IMR-90 (cell line): ENCODE measurements at regions not wholly inside any gene's neighbourhood (a gene's known extent, or its start where the extent isn't known, plus 50 kb on each side); places are given as distances from the start of the nearest gene placed in this dataset.

ENCODE experiments used
- BHLHE40 ChIP-seq: fragments of 150-350 bp; IDR thresholded peaks from 2 replicates; pipeline ENCODE4 v1.6.1; 2016; ENCODE audit warnings: mild to moderate bottlenecking, low read depth, low read length
- POLR2A ChIP-seq: IDR thresholded peaks from 2 replicates; pipeline ENCODE4 v1.6.1; 2012; ENCODE audit warnings: mild to moderate bottlenecking, low read depth, low read length
- RAD21 ChIP-seq: IDR thresholded peaks from 2 replicates; pipeline ENCODE4 v1.6.1; 2012; ENCODE audit warnings: low read length, improper control_type of control experiment
- RCOR1 ChIP-seq: IDR thresholded peaks from 2 replicates; pipeline ENCODE4 v1.6.1; 2012; ENCODE audit warnings: mild to moderate bottlenecking, low read length, improper control_type of control experiment; ENCODE audit not compliant: insufficient replicate concordance
- TF ChIP-seq, protein P1 (sequence below): conservative IDR thresholded peaks from 2 replicates; pipeline ENCODE4 v1.5.1; 2012; ENCODE audit warnings: mild to moderate bottlenecking, low read depth, low read length, improper control_type of control experiment

DNA sequence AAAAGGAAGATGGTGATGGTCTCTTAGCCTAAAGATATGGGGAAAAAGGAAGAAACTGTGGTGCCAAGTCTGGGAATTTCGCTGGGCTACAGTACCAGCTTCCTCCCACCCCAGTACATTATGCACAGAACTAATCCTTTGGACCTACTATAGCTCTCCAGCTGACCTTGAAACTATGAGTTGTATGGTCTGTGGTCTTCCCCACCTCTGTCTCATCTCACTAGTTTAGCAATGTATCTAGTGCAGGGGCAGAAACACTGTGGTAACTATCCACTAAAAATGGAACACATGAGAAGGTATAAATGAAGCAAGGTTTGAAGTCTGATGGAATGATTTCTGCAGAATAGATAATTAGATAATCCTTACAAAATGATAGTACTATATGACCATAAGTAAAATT is 190.4 kb upstream of the CCDC150 start:
- TF ChIP-seq, protein P1, sequence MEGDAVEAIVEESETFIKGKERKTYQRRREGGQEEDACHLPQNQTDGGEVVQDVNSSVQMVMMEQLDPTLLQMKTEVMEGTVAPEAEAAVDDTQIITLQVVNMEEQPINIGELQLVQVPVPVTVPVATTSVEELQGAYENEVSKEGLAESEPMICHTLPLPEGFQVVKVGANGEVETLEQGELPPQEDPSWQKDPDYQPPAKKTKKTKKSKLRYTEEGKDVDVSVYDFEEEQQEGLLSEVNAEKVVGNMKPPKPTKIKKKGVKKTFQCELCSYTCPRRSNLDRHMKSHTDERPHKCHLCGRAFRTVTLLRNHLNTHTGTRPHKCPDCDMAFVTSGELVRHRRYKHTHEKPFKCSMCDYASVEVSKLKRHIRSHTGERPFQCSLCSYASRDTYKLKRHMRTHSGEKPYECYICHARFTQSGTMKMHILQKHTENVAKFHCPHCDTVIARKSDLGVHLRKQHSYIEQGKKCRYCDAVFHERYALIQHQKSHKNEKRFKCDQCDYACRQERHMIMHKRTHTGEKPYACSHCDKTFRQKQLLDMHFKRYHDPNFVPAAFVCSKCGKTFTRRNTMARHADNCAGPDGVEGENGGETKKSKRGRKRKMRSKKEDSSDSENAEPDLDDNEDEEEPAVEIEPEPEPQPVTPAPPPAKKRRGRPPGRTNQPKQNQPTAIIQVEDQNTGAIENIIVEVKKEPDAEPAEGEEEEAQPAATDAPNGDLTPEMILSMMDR: no peak
- TF ChIP-seq POLR2A (no peak), RAD21 (no peak), RCOR1 (no peak), BHLHE40 (no peak)
